ENCODE measurements at regions not wholly inside any gene's neighbourhood (a gene's known extent, or its start where the extent isn't known, plus 50 kb on each side); places are given as distances from the start of the nearest gene placed in this dataset.

GRCh38 chr20:60091861-60092260, 133.6 kb downstream of the CDH26 start:
- TF ChIP-seq CTCF (IDR thresholded peaks at IDR 0.05; ENCODE audit: control extremely low read depth, extremely low read depth, low read depth, missing control alignments): no peak
- ChIA-PET CTCF (interaction anchor here (1.5 kb wide), 1 partner anchor 30 kb away, joined by 3 read pairs; no protein-coding TSS in a partner anchor), POLR2A (no interaction called here)
- DNase-seq (ENCODE audit: extremely low spot score): no peak

GRCh38 chr20:60092729-60093128, 134.5 kb downstream of the CDH26 start:
- no peak for TF ChIP-seq CTCF (IDR thresholded peaks at IDR 0.05; ENCODE audit: control extremely low read depth, extremely low read depth, low read depth, missing control alignments)
- CTCF ChIA-PET: no interaction called here
- POLR2A ChIA-PET: no interaction called here
- no peak for DNase-seq (ENCODE audit: extremely low spot score)

- DNase-seq (ENCODE audit: extremely low spot score): no peak
- ChIA-PET CTCF (no interaction called here), POLR2A (no interaction called here)
- no peak for TF ChIP-seq CTCF (IDR thresholded peaks at IDR 0.05; ENCODE audit: control extremely low read depth, extremely low read depth, low read depth, missing control alignments)
These were observed 137.2 kb downstream of the CDH26 start for GRCh38 chr20:60095456-60095855.

GRCh38 chr20:60096166-60096565, 137.9 kb downstream of the CDH26 start:
- CTCF ChIA-PET: no interaction called here

GRCh38 chr20:60097285-60097684, 139.1 kb downstream of the CDH26 start:
- TF ChIP-seq CTCF (IDR thresholded peaks at IDR 0.05; ENCODE audit: control extremely low read depth, extremely low read depth, low read depth, missing control alignments): no peak
- no peak for DNase-seq (ENCODE audit: extremely low spot score)
- CTCF ChIA-PET: no interaction called here
- POLR2A ChIA-PET: no interaction called here

More at GRCh38 chr20:60096166-60096565, 137.9 kb downstream of the CDH26 start:
- no peak for TF ChIP-seq CTCF (IDR thresholded peaks at IDR 0.05; ENCODE audit: control extremely low read depth, extremely low read depth, low read depth, missing control alignments)
- POLR2A ChIA-PET: no interaction called here
- no peak for DNase-seq (ENCODE audit: extremely low spot score)

- CTCF ChIA-PET: interaction anchor here (1.6 kb wide), 1 partner anchor 11 kb away, joined by 4 read pairs; no protein-coding TSS in a partner anchor
- POLR2A ChIA-PET: no interaction called here
- TF ChIP-seq CTCF (IDR thresholded peaks at IDR 0.05; ENCODE audit: control extremely low read depth, extremely low read depth, low read depth, missing control alignments): no peak
- DNase-seq (ENCODE audit: extremely low spot score): no peak
These were observed 142.6 kb downstream of the CDH26 start for GRCh38 chr20:60100780-60101179.
